HFFc6 (cell line): ENCODE measurements at regions not wholly inside any gene's neighbourhood (a gene's known extent, or its start where the extent isn't known, plus 50 kb on each side); places are given as distances from the start of the nearest gene placed in this dataset.

Source experiments
- DNase-seq: peaks from one replicate; pipeline ENCODE4 v3.0.0-alpha.2; 2018
- H3K27ac Mint-ChIP-seq: 2 replicates; pipeline ENCODE4 v1.8.0; 2020; ENCODE audit warnings: mild to moderate bottlenecking, mixed read lengths
- H3K27me3 Mint-ChIP-seq: 2 replicates; pipeline ENCODE4 v1.8.0; 2021; ENCODE audit warnings: mild to moderate bottlenecking, moderate library complexity, mixed read lengths; ENCODE audit not compliant: insufficient read depth
- H3K36me3 Mint-ChIP-seq: 2 replicates; pipeline ENCODE4 v1.8.0; 2021; ENCODE audit warnings: low read depth, mixed read lengths
- H3K4me1 Mint-ChIP-seq: 2 replicates; pipeline ENCODE4 v1.8.0; 2020; ENCODE audit warnings: low read depth, mixed read lengths
- H3K4me3 Mint-ChIP-seq: 2 replicates; pipeline ENCODE4 v1.8.0; 2020; ENCODE audit warnings: mild to moderate bottlenecking, moderate library complexity, mixed read lengths
- H3K9me3 Mint-ChIP-seq: 2 replicates; pipeline ENCODE4 v1.8.0; 2020; ENCODE audit warnings: mild to moderate bottlenecking, mixed read lengths
- TF ChIP-seq, protein P1 (sequence below): fragments of 200-600 bp; sonication (generic); IDR thresholded peaks from 2 replicates; pipeline ENCODE4 v1.5.0; 2021; ENCODE audit warnings: antibody characterized with exemption, mild to moderate bottlenecking

DNA sequence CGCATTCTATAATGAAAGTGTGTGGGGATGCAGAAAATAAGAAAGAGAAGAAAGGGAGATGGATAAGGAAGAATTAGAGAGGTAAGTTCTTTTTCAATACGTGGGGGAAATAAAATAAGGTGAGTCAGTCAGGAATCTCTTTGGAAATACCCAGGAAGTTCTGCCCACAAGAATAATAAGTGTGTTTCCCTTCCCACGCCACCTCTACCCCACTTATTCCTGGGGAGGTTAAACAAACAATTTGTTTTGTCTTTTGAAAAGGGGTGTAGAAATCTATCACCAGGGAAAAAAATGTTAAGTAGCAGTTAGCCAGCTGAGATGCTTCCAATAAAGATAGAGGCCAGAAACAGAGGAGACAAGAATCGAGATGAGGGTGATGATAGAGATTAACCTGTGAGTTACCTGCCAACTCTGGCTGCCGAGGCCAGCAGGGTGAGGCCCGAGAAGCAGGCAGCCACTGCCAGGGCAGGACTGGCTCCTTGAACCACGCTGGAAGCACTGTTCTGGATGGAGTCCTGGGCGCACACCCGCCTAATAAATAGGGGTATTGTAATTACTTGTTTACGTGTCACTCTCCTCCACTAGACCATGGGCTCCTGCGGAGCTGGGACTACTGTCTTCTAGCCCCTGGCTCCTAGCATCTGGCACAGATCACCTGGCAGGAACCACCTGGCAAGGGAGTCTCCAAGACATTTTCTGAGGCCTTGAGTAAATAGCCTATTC is 191.3 kb downstream of the FGFR2 start:
- DNase-seq, result no peak
- H3K27me3 Mint-ChIP-seq, result no peaks in the 10 kb centered on the region; the same call in 1 of the 2 replicates
- no peak overlapping the region for H3K27ac Mint-ChIP-seq
- peaks cover 7% of the 10 kb centered on the region; the same call in 1 of the 2 replicates for H3K36me3 Mint-ChIP-seq
- TF ChIP-seq, protein P1, sequence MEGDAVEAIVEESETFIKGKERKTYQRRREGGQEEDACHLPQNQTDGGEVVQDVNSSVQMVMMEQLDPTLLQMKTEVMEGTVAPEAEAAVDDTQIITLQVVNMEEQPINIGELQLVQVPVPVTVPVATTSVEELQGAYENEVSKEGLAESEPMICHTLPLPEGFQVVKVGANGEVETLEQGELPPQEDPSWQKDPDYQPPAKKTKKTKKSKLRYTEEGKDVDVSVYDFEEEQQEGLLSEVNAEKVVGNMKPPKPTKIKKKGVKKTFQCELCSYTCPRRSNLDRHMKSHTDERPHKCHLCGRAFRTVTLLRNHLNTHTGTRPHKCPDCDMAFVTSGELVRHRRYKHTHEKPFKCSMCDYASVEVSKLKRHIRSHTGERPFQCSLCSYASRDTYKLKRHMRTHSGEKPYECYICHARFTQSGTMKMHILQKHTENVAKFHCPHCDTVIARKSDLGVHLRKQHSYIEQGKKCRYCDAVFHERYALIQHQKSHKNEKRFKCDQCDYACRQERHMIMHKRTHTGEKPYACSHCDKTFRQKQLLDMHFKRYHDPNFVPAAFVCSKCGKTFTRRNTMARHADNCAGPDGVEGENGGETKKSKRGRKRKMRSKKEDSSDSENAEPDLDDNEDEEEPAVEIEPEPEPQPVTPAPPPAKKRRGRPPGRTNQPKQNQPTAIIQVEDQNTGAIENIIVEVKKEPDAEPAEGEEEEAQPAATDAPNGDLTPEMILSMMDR, result no peak
- H3K4me3 Mint-ChIP-seq, result no peak overlapping the region
- no peaks in the 10 kb centered on the region for H3K4me1 Mint-ChIP-seq
- peaks cover 66% of the 10 kb centered on the region for H3K9me3 Mint-ChIP-seq

GRCh38 chr10:121409466-121410104 is 188.7 kb downstream of the FGFR2 start:
- H3K36me3 Mint-ChIP-seq, result peaks cover 7% of the 10 kb centered on the region; the same call in 1 of the 2 replicates
- DNase-seq, result no peak
- no peak overlapping the region for H3K27ac Mint-ChIP-seq
- peaks cover 75% of the 10 kb centered on the region for H3K9me3 Mint-ChIP-seq
- TF ChIP-seq, protein P1, result no peak
- H3K4me3 Mint-ChIP-seq, result no peak overlapping the region
- no peaks in the 10 kb centered on the region; the same call in none of the 2 replicates for H3K27me3 Mint-ChIP-seq
- H3K4me1 Mint-ChIP-seq, result no peaks in the 10 kb centered on the region

GRCh38 chr10:121411004-121411403 is 187.2 kb downstream of the FGFR2 start:
- Mint-ChIP-seq H3K9me3 (peaks cover 69% of the 10 kb centered on the region), H3K36me3 (peaks cover 7% of the 10 kb centered on the region; the same call in 1 of the 2 replicates), H3K27ac (no peak overlapping the region), H3K4me3 (no peak overlapping the region), H3K27me3 (no peaks in the 10 kb centered on the region; the same call in 1 of the 2 replicates), H3K4me1 (no peaks in the 10 kb centered on the region)
- TF ChIP-seq, protein P1, result no peak
- DNase-seq, result no peak

DNA sequence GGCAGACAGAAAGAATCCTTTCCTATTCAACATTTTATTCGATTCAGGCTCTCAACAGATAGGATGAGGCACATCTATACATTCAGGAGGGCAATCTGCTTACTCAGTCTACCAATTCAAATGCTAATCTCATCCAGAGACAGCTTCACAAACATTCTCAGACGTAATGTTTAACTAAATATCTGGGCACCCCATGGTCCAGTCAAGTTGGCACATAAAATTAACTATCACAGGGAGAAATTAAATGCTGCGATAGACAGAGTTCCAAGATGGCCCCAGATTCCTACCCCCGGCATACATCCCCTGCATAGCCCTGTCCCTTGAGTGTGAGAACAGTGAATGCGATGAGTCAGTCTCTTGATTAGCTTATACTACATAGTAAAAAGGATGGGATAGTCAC is 184.3 kb downstream of the FGFR2 start:
- peaks cover 56% of the 10 kb centered on the region for H3K9me3 Mint-ChIP-seq
- H3K4me3 Mint-ChIP-seq, result no peak overlapping the region
- H3K36me3 Mint-ChIP-seq, result peaks cover 7% of the 10 kb centered on the region; the same call in 1 of the 2 replicates
- H3K4me1 Mint-ChIP-seq, result no peaks in the 10 kb centered on the region
- no peaks in the 10 kb centered on the region; the same call in 1 of the 2 replicates for H3K27me3 Mint-ChIP-seq
- TF ChIP-seq, protein P1, result no peak
- no peak overlapping the region for H3K27ac Mint-ChIP-seq
- no peak for DNase-seq

- Mint-ChIP-seq H3K27me3 (no peaks in the 10 kb centered on the region; the same call in 1 of the 2 replicates), H3K4me3 (no peak overlapping the region), H3K27ac (no peak overlapping the region), H3K9me3 (peaks cover 56% of the 10 kb centered on the region), H3K36me3 (peaks cover 7% of the 10 kb centered on the region; the same call in 1 of the 2 replicates), H3K4me1 (no peaks in the 10 kb centered on the region)
- TF ChIP-seq, protein P1, result no peak
- DNase-seq, result no peak
Measured at GRCh38 chr10:121414366-121415062, 183.7 kb downstream of the FGFR2 start.
